Astrocyte of the cerebellum (primary cell): ENCODE measurements at regions not wholly inside any gene's neighbourhood (a gene's known extent, or its start where the extent isn't known, plus 50 kb on each side); places are given as distances from the start of the nearest gene placed in this dataset.

Source experiments
- DNase-seq: peaks from one replicate; pipeline ENCODE4 v3.0.0-alpha.2; 2011; ENCODE audit warnings: low read depth
- H3K4me3 ChIP-seq: 2 replicates; pipeline ENCODE4 v1.5.1; 2011; ENCODE audit warnings: mild to moderate bottlenecking, low read depth, low read length, moderate library complexity
- in situ Hi-C: cut with HindIII; loops from 2 replicates; pipeline ENCODE4 v1.10.0; 2017; ENCODE audit warnings: low sequenced_read_pairs
- TF ChIP-seq, protein P1 (sequence below): IDR thresholded peaks from 2 replicates; pipeline ENCODE4 v1.5.1; 2012; ENCODE audit warnings: low read length, low read depth, moderate library complexity, mild to moderate bottlenecking; ENCODE audit errors: missing control alignments

DNA sequence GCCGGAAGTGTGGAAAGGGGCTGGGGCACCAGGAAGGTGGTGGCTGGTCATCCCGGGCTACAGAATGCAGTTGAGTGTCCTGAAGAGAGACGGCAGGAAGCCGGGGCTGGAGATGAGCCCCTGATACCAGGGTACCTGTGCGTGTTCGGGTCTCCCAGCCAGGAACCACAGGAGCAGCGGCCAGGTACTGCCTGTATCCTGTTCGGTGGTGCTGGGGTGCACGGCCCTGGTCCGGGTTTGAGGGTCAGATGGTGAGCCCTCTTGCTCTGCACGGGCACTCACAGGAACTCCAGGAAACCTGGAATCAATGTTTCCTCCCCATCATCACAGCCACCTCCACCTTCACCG lies 253.1 kb upstream of the B3GAT1 start:
- in situ Hi-C loops = no loop called here
- TF ChIP-seq, protein P1, sequence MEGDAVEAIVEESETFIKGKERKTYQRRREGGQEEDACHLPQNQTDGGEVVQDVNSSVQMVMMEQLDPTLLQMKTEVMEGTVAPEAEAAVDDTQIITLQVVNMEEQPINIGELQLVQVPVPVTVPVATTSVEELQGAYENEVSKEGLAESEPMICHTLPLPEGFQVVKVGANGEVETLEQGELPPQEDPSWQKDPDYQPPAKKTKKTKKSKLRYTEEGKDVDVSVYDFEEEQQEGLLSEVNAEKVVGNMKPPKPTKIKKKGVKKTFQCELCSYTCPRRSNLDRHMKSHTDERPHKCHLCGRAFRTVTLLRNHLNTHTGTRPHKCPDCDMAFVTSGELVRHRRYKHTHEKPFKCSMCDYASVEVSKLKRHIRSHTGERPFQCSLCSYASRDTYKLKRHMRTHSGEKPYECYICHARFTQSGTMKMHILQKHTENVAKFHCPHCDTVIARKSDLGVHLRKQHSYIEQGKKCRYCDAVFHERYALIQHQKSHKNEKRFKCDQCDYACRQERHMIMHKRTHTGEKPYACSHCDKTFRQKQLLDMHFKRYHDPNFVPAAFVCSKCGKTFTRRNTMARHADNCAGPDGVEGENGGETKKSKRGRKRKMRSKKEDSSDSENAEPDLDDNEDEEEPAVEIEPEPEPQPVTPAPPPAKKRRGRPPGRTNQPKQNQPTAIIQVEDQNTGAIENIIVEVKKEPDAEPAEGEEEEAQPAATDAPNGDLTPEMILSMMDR = no peak
- DNase-seq = no peak
- H3K4me3 ChIP-seq = no peak overlapping the region

DNA sequence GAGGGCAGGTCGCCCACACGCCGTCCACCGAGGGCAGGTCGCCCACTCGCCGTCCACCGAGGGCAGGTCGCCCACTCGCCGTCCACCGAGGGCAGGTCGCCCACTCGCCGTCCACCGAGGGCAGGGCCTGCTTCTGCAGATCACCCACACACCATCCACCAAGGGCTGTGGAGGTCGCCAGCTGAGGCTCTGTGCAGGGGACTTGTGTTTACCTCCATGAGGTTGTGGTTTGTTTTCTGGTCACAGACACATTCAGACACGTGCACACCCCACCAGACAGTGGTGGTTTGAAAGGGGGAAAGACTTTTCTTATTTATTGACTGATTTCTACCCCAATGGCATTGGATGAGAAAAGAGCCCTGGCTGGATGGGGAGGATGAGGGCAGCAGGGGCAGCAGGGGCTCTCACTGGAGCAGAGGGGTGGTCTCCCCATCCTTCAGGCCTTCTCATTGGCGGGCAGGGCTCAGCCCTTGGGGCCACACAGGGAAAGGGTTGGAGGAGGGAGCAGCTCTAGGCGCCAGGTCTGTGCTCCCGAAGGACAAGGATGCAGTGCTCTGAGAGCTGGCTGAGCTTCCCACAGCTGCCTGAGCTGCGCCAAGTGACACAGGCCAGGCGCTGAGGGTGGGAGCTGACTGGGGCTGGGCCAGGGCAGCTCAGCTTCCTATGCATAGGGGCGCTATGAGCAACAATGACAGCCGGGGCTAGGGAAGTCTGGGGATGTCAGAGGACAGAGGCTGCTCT lies 252.6 kb upstream of the B3GAT1 start:
- TF ChIP-seq, protein P1 = no peak
- no peak for DNase-seq
- H3K4me3 ChIP-seq = no peak overlapping the region
- in situ Hi-C loops = no loop called here

DNA sequence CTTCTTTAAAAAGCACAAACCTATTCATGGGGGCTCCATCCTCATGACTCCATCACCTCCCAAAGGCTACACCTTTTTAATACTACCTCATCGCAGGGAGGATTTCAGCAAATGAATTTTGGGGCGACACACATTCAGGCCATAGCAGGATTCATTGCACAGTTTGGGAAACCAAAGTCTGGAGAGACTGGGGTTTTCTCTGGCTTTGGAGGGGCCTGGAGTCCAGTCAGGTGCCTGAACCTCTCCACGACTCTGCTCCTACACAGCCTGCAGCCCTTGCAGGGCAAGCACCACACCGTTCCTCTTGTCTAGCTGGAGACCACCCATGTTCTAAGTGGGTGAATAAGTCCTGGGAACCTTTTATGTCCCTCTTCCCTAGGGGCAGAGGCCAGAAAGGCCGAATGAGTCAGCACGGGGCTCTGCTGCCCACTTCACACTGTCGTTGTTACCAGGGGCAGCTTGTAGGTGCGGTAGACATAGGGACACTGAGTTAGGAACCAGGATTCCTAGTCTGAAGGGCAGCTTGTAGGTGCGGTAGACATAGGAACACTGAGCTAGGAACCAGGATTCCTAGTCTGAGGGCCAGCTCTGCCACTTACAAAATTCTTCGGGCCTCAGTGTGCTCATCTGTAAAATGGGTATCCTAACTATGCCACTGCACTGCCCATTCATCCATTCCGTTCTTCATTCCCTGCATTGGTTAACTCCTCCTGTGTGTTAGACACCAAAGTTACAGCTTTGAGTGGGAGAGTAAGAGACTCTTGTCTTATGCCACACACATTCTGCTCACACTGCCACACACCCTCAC lies 251.7 kb upstream of the B3GAT1 start:
- in situ Hi-C loops = no loop called here
- DNase-seq = no peak

DNA sequence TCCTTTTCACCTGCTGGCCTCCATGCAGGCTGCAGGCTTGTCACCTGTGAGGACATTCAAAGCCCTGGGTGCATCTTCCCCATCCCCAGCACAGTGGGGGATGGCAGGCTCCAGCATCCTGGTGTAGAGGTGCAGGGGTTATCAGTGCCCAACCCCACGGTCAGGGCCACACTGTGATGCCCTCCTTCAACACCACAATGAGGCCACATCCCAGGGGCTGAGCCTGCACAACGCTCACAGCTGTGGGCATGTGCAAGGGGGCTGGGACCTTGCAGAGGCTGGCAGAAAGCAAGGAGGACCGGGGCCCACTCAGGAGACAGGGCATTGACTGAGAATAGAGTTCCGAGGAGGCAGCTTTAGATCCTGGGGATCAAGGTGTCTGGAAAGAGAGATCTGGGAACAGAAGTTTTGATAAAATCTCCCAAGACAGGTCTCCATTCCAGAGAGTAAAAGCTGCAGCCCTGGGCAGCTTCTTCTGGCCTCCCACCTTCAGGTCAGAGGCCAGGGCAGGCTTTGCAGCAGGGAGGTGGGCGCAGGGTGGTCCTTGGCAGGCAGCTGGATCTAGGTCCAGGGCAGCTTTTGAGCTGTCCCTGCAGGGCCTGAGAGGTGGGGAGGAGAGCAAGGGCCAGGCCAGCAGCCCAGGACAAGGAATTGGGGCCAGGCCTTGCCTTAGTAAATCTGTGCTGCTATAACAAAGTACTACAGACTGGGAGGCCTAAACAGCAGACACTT lies 250.8 kb upstream of the B3GAT1 start:
- TF ChIP-seq, protein P1 = no peak
- no peak for DNase-seq
- in situ Hi-C loops = no loop called here
- H3K4me3 ChIP-seq = no peak overlapping the region

More for the DNA sequence above, 251.7 kb upstream of the B3GAT1 start:
- TF ChIP-seq, protein P1 = no peak
- H3K4me3 ChIP-seq = no peak overlapping the region

DNA sequence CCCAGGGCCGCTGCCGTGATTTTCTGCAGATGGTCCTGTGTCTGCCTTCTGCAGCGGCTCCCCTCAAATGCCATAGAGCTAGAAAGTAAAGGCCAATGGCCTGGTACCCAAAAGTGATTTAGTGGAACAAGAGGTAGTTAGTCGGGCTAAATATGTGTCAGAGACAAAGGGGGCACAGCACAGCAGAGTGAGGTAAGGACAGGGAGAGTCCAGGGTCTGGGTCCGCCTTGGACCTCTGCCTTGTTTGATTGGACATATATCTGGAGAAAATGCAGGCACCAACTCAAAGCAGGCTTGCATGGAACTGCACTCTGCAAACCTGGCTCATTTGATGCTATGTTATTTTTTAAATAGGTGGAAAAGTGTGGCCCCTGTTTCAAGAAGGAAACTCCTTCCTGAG lies 249.6 kb upstream of the B3GAT1 start:
- TF ChIP-seq, protein P1 = no peak
- in situ Hi-C loops = no loop called here

DNA sequence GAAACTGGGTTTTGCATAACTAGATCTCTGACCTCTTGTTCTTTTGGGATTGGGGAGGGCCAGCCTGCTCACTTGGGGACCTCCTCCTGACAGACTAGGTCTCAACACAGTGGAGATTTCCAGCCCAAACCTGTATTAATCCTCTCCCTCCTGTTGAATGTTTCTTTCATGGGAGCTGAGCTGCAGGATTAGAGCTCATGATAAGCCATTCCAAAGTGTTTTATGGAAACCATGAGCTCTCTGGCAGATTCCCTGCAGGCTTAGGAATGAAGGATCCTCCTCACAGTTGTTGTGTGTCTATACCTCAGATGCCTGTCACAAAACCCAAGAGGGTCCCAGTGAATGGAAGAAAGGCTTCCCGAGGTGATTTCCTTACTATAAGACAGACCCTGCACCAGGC lies 248.4 kb upstream of the B3GAT1 start:
- TF ChIP-seq, protein P1 = no peak
- in situ Hi-C loops = no loop called here
- H3K4me3 ChIP-seq = no peak overlapping the region
- no peak for DNase-seq

More for the DNA sequence above, 249.6 kb upstream of the B3GAT1 start:
- DNase-seq = no peak
- no peak overlapping the region for H3K4me3 ChIP-seq
